ENCODE measurements at regions not wholly inside any gene's neighbourhood (a gene's known extent, or its start where the extent isn't known, plus 50 kb on each side); places are given as distances from the start of the nearest gene placed in this dataset.

- DNase-seq, result no peak
These were observed 201.9 kb upstream of the PPARGC1A start for GRCh38 chr4:24091639-24092233.

- no peak for DNase-seq
These were observed 200.1 kb upstream of the PPARGC1A start for GRCh38 chr4:24089851-24090534.

- DNase-seq, result no peak
These were observed 191.0 kb upstream of the PPARGC1A start for GRCh38 chr4:24080871-24081270.

- DNase-seq, result no peak
These were observed 188.6 kb upstream of the PPARGC1A start for GRCh38 chr4:24078347-24078962.

- DNase-seq, result no peak
These were observed 187.0 kb upstream of the PPARGC1A start for GRCh38 chr4:24076811-24077210.

GRCh38 chr4:24073948-24074347 lies 184.1 kb upstream of the PPARGC1A start:
- DNase-seq, result no peak

GRCh38 chr4:24071612-24072372 lies 181.9 kb upstream of the PPARGC1A start:
- DNase-seq, result no peak

GRCh38 chr4:24070117-24070516 lies 180.3 kb upstream of the PPARGC1A start:
- peak; percentile 85 for DNase-seq

GRCh38 chr4:24067367-24068193 lies 177.7 kb upstream of the PPARGC1A start:
- DNase-seq, result peak; percentile 60

GRCh38 chr4:24065974-24066373 lies 176.1 kb upstream of the PPARGC1A start:
- no peak for DNase-seq

- no peak for DNase-seq
These were observed 173.9 kb upstream of the PPARGC1A start for GRCh38 chr4:24063731-24064130.

- DNase-seq, result no peak
These were observed 171.1 kb upstream of the PPARGC1A start for GRCh38 chr4:24060932-24061331.

GRCh38 chr4:24059839-24060238 lies 170.0 kb upstream of the PPARGC1A start:
- no peak for DNase-seq

- DNase-seq, result no peak
These were observed 168.2 kb upstream of the PPARGC1A start for GRCh38 chr4:24057915-24058559.

- DNase-seq, result no peak
These were observed 166.4 kb upstream of the PPARGC1A start for GRCh38 chr4:24056289-24056688.

- no peak for DNase-seq
These were observed 165.8 kb upstream of the PPARGC1A start for GRCh38 chr4:24055623-24056022.

GRCh38 chr4:24054910-24055309 lies 165.1 kb upstream of the PPARGC1A start:
- no peak for DNase-seq

- no peak for DNase-seq
These were observed 164.1 kb upstream of the PPARGC1A start for GRCh38 chr4:24053934-24054333.

- DNase-seq, result no peak
These were observed 155.1 kb upstream of the PPARGC1A start for GRCh38 chr4:24044610-24045589.

GRCh38 chr4:24042094-24042493 lies 152.2 kb upstream of the PPARGC1A start:
- peak; percentile 73 for DNase-seq

GRCh38 chr4:24040811-24041210 lies 151.0 kb upstream of the PPARGC1A start:
- DNase-seq, result no peak
